ENCODE measurements at regions not wholly inside any gene's neighbourhood (a gene's known extent, or its start where the extent isn't known, plus 50 kb on each side); places are given as distances from the start of the nearest gene placed in this dataset.

- H3K9me3 ChIP-seq (replicated peaks; ENCODE audit: control insufficient read depth, low read depth, low read length): peaks cover 57% of the 10 kb centered on the region
- WGBS (ENCODE audit: insufficient coverage): 66% methylated on average over 5 of the region's 7 CpGs
- H3K27ac ChIP-seq (ENCODE audit: low read length): no peak overlapping the region
Observed at GRCh38 chr7:57388761-57389160, 61.2 kb upstream of the ZNF716 start.

DNA sequence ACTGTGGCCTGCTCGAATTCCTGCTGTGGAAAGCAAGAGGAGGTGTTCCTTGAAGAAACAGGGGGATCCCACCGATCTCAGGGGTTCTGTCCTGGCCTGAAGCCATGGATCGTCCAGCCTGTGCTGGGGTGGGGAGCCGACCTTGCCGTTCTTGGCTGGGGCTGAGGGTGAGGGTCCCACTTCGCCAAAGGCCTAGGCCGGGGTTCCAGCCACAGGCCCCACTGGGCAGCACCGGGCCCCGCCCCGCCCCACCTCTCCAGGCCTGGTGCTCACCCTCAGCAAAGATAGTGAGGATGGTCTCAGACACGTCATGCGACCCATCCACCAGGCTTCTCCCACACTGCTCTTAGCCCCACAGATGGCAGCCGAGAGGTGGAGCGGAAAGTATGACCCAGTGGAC lies 51.4 kb upstream of the ZNF716 start:
- Histone ChIP-seq H3K4me1 (ENCODE audit: control insufficient read depth, insufficient read depth, low read length) (no peaks in the 10 kb centered on the region), H3K36me3 (ENCODE audit: control insufficient read depth, insufficient read depth, low read length) (no peaks in the 10 kb centered on the region), H3K9me3 (replicated peaks; ENCODE audit: control insufficient read depth, low read depth, low read length) (peaks cover 51% of the 10 kb centered on the region), H3K27me3 (ENCODE audit: control insufficient read depth, insufficient read depth, low read length) (no peaks in the 10 kb centered on the region), H3K4me3 (ENCODE audit: low read length) (no peak overlapping the region), H3K27ac (ENCODE audit: low read length) (no peak overlapping the region)
- 77% methylated on average over 9 of the region's 14 CpGs for WGBS (ENCODE audit: insufficient coverage)
- DNase-seq: no peak

More at GRCh38 chr7:57388761-57389160, 61.2 kb upstream of the ZNF716 start:
- no peak for DNase-seq
- H3K4me1 ChIP-seq (ENCODE audit: control insufficient read depth, insufficient read depth, low read length): no peaks in the 10 kb centered on the region
- H3K36me3 ChIP-seq (ENCODE audit: control insufficient read depth, insufficient read depth, low read length): no peaks in the 10 kb centered on the region
- no peaks in the 10 kb centered on the region for H3K27me3 ChIP-seq (ENCODE audit: control insufficient read depth, insufficient read depth, low read length)
- H3K4me3 ChIP-seq (ENCODE audit: low read length): no peak overlapping the region

DNA sequence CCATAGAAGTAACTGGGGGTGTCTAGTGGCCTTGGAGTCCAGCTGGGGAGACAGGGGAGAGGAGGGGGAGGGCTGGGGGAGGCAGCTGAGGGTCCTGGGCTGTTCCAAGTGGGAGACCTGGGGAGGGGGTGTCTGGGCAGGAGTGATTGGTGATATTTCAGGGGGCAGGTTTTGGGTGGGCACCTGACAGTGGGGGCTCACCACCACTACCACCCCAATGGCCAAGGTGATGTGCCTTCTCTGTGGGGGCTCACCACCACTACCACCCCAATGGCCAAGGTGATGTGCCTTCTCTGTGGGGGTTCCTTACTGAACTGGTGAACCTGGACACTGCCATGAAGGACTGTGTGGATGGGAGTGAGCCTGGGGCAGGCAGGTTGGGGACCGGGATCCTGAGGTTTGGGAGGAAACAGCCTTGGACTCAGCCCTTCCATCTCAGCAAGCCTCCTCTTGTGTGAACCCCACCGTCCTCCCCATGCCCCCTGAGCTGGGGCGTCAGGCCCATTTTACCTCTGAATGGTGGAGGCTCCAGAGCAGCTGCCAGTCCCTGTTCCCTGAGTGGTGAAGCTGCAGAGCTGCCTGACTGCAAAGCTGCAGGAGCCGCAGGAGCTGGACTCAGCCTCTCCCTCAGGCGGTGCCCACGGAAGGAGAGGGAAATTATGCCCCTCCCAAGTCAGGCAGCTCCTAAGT lies 50.6 kb upstream of the ZNF716 start:
- H3K4me1 ChIP-seq (ENCODE audit: control insufficient read depth, insufficient read depth, low read length): no peaks in the 10 kb centered on the region
- H3K4me3 ChIP-seq (ENCODE audit: low read length): no peak overlapping the region
- no peaks in the 10 kb centered on the region for H3K36me3 ChIP-seq (ENCODE audit: control insufficient read depth, insufficient read depth, low read length)
- peaks cover 49% of the 10 kb centered on the region for H3K9me3 ChIP-seq (replicated peaks; ENCODE audit: control insufficient read depth, low read depth, low read length)
- DNase-seq: no peak
- H3K27ac ChIP-seq (ENCODE audit: low read length): no peak overlapping the region
- no peaks in the 10 kb centered on the region for H3K27me3 ChIP-seq (ENCODE audit: control insufficient read depth, insufficient read depth, low read length)
- WGBS (ENCODE audit: insufficient coverage): 81% methylated on average over 5 of the region's 6 CpGs

- H3K4me1 ChIP-seq (ENCODE audit: control insufficient read depth, insufficient read depth, low read length): no peaks in the 10 kb centered on the region
- H3K4me3 ChIP-seq (ENCODE audit: low read length): no peak overlapping the region
- no peak for DNase-seq
- no peaks in the 10 kb centered on the region for H3K27me3 ChIP-seq (ENCODE audit: control insufficient read depth, insufficient read depth, low read length)
- no CpG with 5 or more reads among the region's 5 CpGs for WGBS (ENCODE audit: insufficient coverage)
- H3K27ac ChIP-seq (ENCODE audit: low read length): no peak overlapping the region
- H3K36me3 ChIP-seq (ENCODE audit: control insufficient read depth, insufficient read depth, low read length): no peaks in the 10 kb centered on the region
- H3K9me3 ChIP-seq (replicated peaks; ENCODE audit: control insufficient read depth, low read depth, low read length): peaks cover 51% of the 10 kb centered on the region
Observed at GRCh38 chr7:57399972-57400371, 50.0 kb upstream of the ZNF716 start.

Measured in muscle of leg (tissue), 3 donors.